ENCODE measurements at regions not wholly inside any gene's neighbourhood (a gene's known extent, or its start where the extent isn't known, plus 50 kb on each side); places are given as distances from the start of the nearest gene placed in this dataset.

- DNase-seq: peak; percentile 31
Observed at GRCh38 chr22:42330170-42330569, 59.7 kb upstream of the TCF20 start.

GRCh38 chr22:42329504-42329903 is 59.1 kb upstream of the TCF20 start:
- DNase-seq: no peak

GRCh38 chr22:42328784-42329145 is 58.3 kb upstream of the TCF20 start:
- no peak for DNase-seq

GRCh38 chr22:42328130-42328783 is 57.8 kb upstream of the TCF20 start:
- no peak for DNase-seq

- DNase-seq: no peak
Observed at GRCh38 chr22:42327462-42328129, 57.1 kb upstream of the TCF20 start.

GRCh38 chr22:42326801-42327200 is 56.3 kb upstream of the TCF20 start:
- DNase-seq: no peak

GRCh38 chr22:42326301-42326700 is 55.8 kb upstream of the TCF20 start:
- no peak for DNase-seq

GRCh38 chr22:42324990-42325710 is 54.7 kb upstream of the TCF20 start:
- peak; percentile 61 for DNase-seq

- DNase-seq: no peak
Observed at GRCh38 chr22:42324566-42324965, 54.1 kb upstream of the TCF20 start.

GRCh38 chr22:42323971-42324370 is 53.5 kb upstream of the TCF20 start:
- DNase-seq: no peak

- no peak for DNase-seq
Observed at GRCh38 chr22:42322562-42322926, 52.1 kb upstream of the TCF20 start.

- no peak for DNase-seq
Observed at GRCh38 chr22:42321908-42322561, 51.6 kb upstream of the TCF20 start.

- DNase-seq: no peak
Observed at GRCh38 chr22:42320443-42321416, 50.3 kb upstream of the TCF20 start.

Data from RPMI8226 (cell line).